Retinal pigment epithelial cell (primary cell): ENCODE measurements at regions not wholly inside any gene's neighbourhood (a gene's known extent, or its start where the extent isn't known, plus 50 kb on each side); places are given as distances from the start of the nearest gene placed in this dataset.

Source experiments
- DNase-seq: peaks from one replicate; pipeline ENCODE4 v3.0.0-alpha.2; 2010; ENCODE audit warnings: low read depth
- H3K4me3 ChIP-seq: 2 replicates; pipeline ENCODE4 v1.5.1; 2011; ENCODE audit warnings: mild to moderate bottlenecking, low read length, control low read depth, moderate library complexity
- CTCF ChIP-seq: conservative IDR thresholded peaks from 2 replicates; pipeline ENCODE4 v1.5.1; 2011; ENCODE audit warnings: low read depth, low read length, control low read depth, inconsistent platforms

GRCh38 chr1:195275710-195276109 is 1332.5 kb downstream of the KCNT2 start:
- no peak overlapping the region for H3K4me3 ChIP-seq
- no peak for TF ChIP-seq CTCF
- no peak for DNase-seq

GRCh38 chr1:195251900-195252299 is 1356.3 kb downstream of the KCNT2 start:
- TF ChIP-seq CTCF: no peak
- no peak for DNase-seq
- H3K4me3 ChIP-seq: no peak overlapping the region

- TF ChIP-seq CTCF: no peak
- no peak overlapping the region for H3K4me3 ChIP-seq
- DNase-seq: no peak
These were observed 1364.7 kb downstream of the KCNT2 start for GRCh38 chr1:195243492-195243891.

- H3K4me3 ChIP-seq: no peak overlapping the region
- TF ChIP-seq CTCF: no peak
- no peak for DNase-seq
These were observed 1367.2 kb downstream of the KCNT2 start for GRCh38 chr1:195241066-195241465.

- no peak overlapping the region for H3K4me3 ChIP-seq
- DNase-seq: no peak
- no peak for TF ChIP-seq CTCF
These were observed 1369.9 kb downstream of the KCNT2 start for GRCh38 chr1:195238313-195238712.

GRCh38 chr1:195236991-195237889 is 1371.0 kb downstream of the KCNT2 start:
- TF ChIP-seq CTCF: no peak
- no peak overlapping the region for H3K4me3 ChIP-seq
- DNase-seq: peak; percentile 13
